Immature natural killer cell (primary cell): ENCODE measurements at regions not wholly inside any gene's neighbourhood (a gene's known extent, or its start where the extent isn't known, plus 50 kb on each side); places are given as distances from the start of the nearest gene placed in this dataset.

Experiments
- DNase-seq, 3 donors: peaks; one replicate each; pipeline ENCODE4 v3.0.0; 2022; ENCODE audit warnings: mixed read lengths in 1 of 3
- H3K27ac Mint-ChIP-seq, 6 donors: one replicate each; pipeline ENCODE4 v1.8.0; 2020; ENCODE audit warnings: mixed read lengths in 6 of 6, mild to moderate bottlenecking in 5 of 6, inconsistent platforms in 4 of 6, moderate library complexity in 3 of 6
- H3K27me3 Mint-ChIP-seq, 3 donors: one replicate each; pipeline ENCODE4 v1.8.0; 2020 to 2021; ENCODE audit warnings: low read depth in 3 of 3, mild to moderate bottlenecking in 3 of 3, mixed read lengths in 3 of 3, moderate library complexity in 3 of 3, inconsistent platforms in 1 of 3
- H3K36me3 Mint-ChIP-seq, 3 donors: one replicate each; pipeline ENCODE4 v1.8.0; 2020; ENCODE audit warnings: mixed read lengths in 3 of 3, inconsistent platforms in 2 of 3, mild to moderate bottlenecking in 2 of 3
- H3K4me1 Mint-ChIP-seq, 2 donors: one replicate each; pipeline ENCODE4 v1.8.0; 2020; ENCODE audit warnings: inconsistent platforms in 2 of 2, mild to moderate bottlenecking in 2 of 2, mixed read lengths in 2 of 2, moderate library complexity in 1 of 2
- H3K4me3 Mint-ChIP-seq, 5 donors: one replicate each; pipeline ENCODE4 v1.8.0; 2020; ENCODE audit warnings: mild to moderate bottlenecking in 5 of 5, mixed read lengths in 5 of 5, inconsistent platforms in 3 of 5, moderate library complexity in 3 of 5
- H3K9me3 Mint-ChIP-seq, 6 donors: one replicate each; pipeline ENCODE4 v1.8.0; 2020; ENCODE audit warnings: mild to moderate bottlenecking in 6 of 6, mixed read lengths in 6 of 6, inconsistent platforms in 4 of 6, moderate library complexity in 3 of 6

GRCh38 chr2:150994076-150994475, 267.6 kb downstream of the RBM43 start:
- Mint-ChIP-seq H3K9me3 (peaks cover 0 to 10% (median under 1%) of the 10 kb centered on the region in 6 donors), H3K4me1 (no peaks in the 10 kb centered on the region), H3K27ac (no peak overlapping the region), H3K4me3 (no peak overlapping the region), H3K36me3 (no peaks in the 10 kb centered on the region), H3K27me3 (no peaks in the 10 kb centered on the region)
- DNase-seq: no peak

GRCh38 chr2:150989969-150990368, 271.7 kb downstream of the RBM43 start:
- H3K4me1 Mint-ChIP-seq: no peaks in the 10 kb centered on the region
- H3K36me3 Mint-ChIP-seq: no peaks in the 10 kb centered on the region
- peaks cover 0 to 2% (median 2%) of the 10 kb centered on the region in 3 donors for H3K27me3 Mint-ChIP-seq
- H3K4me3 Mint-ChIP-seq: no peak overlapping the region
- no peak for DNase-seq
- H3K9me3 Mint-ChIP-seq: peaks cover 0 to 16% (median 12%) of the 10 kb centered on the region in 6 donors
- no peak overlapping the region for H3K27ac Mint-ChIP-seq

- Mint-ChIP-seq H3K36me3 (no peaks in the 10 kb centered on the region), H3K4me3 (no peak overlapping the region), H3K27ac (no peak overlapping the region), H3K27me3 (peaks cover 0 to 6% (median 2%) of the 10 kb centered on the region in 3 donors), H3K4me1 (no peaks in the 10 kb centered on the region), H3K9me3 (peaks cover 2 to 21% (median 15%) of the 10 kb centered on the region in 6 donors)
- DNase-seq: no peak
These were observed 275.9 kb downstream of the RBM43 start for GRCh38 chr2:150985741-150986140.

- Mint-ChIP-seq H3K4me1 (no peaks in the 10 kb centered on the region), H3K27ac (no peak overlapping the region), H3K4me3 (no peak overlapping the region), H3K27me3 (peaks cover 0 to 6% (median 2%) of the 10 kb centered on the region in 3 donors), H3K36me3 (no peaks in the 10 kb centered on the region), H3K9me3 (peaks cover 0 to 19% (median 10%) of the 10 kb centered on the region in 6 donors)
- DNase-seq: no peak
These were observed 278.3 kb downstream of the RBM43 start for GRCh38 chr2:150983314-150983897.

DNA sequence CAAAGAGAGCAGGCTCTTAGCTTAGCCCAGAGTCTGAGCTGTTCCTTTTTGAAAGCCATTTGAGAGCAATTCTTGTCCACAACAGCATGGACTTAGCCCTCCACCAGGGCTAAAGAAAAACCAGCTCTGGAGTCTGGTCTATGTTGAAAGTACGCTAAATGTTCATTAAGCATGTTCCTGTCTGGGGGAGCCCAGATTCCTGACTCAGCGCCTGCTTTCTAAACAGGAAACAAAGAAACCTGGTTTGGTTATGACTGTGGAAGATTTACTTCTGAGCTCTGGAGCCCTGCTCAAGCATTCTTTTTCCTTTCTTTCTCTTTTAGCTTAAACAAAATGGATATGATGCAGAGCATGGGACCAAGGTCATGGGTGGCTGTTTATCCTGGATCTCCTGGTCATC, 279.8 kb downstream of the RBM43 start:
- H3K4me3 Mint-ChIP-seq: no peak overlapping the region
- no peak overlapping the region for H3K27ac Mint-ChIP-seq
- H3K9me3 Mint-ChIP-seq: peaks cover 0 to 9% (median 6%) of the 10 kb centered on the region in 6 donors
- no peak for DNase-seq
- no peaks in the 10 kb centered on the region for H3K36me3 Mint-ChIP-seq
- H3K4me1 Mint-ChIP-seq: no peaks in the 10 kb centered on the region
- peaks cover 0 to 5% (median 2%) of the 10 kb centered on the region in 3 donors for H3K27me3 Mint-ChIP-seq

- no peak overlapping the region for H3K4me3 Mint-ChIP-seq
- H3K27me3 Mint-ChIP-seq: peaks cover 0 to 5% (median 0%) of the 10 kb centered on the region in 3 donors
- no peaks in the 10 kb centered on the region for H3K4me1 Mint-ChIP-seq
These were observed 283.6 kb downstream of the RBM43 start for GRCh38 chr2:150978053-150978452.

GRCh38 chr2:150977296-150977695, 284.4 kb downstream of the RBM43 start:
- Mint-ChIP-seq H3K4me3 (no peak overlapping the region), H3K27ac (no peak overlapping the region), H3K9me3 (peaks cover 0 to 4% (median 0%) of the 10 kb centered on the region in 6 donors), H3K4me1 (no peaks in the 10 kb centered on the region), H3K36me3 (no peaks in the 10 kb centered on the region), H3K27me3 (peaks cover 0 to 4% (median 0%) of the 10 kb centered on the region in 3 donors)
- no peak for DNase-seq

More at GRCh38 chr2:150978053-150978452, 283.6 kb downstream of the RBM43 start:
- H3K36me3 Mint-ChIP-seq: no peaks in the 10 kb centered on the region
- DNase-seq: no peak
- H3K9me3 Mint-ChIP-seq: peaks cover 0 to 4% (median under 1%) of the 10 kb centered on the region in 6 donors
- H3K27ac Mint-ChIP-seq: no peak overlapping the region

DNA sequence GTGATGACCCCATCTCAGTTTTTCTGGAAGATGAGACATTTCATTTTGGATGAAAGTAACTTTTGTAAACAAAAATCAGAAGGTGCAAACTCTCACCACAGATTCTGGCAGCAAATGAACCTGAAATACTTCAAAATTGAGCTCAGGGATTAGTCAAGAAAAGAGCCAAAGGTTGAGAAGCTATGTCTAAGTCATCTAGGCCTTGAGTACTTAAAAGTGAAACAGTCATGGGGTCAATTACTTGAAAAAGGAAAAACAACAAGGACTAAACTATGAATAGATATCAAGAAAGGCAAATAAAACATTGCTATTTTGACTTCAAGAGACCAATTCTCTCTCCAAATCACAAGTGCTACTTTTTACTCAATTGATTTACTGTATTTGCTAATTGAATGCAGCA, 285.1 kb downstream of the RBM43 start:
- DNase-seq: no peak
- H3K27me3 Mint-ChIP-seq: peaks cover 0 to 6% (median 0%) of the 10 kb centered on the region in 3 donors
- no peak overlapping the region for H3K27ac Mint-ChIP-seq
- H3K9me3 Mint-ChIP-seq: peaks cover 0 to 7% (median 0%) of the 10 kb centered on the region in 6 donors
- H3K4me3 Mint-ChIP-seq: no peak overlapping the region
- H3K36me3 Mint-ChIP-seq: no peaks in the 10 kb centered on the region
- H3K4me1 Mint-ChIP-seq: no peaks in the 10 kb centered on the region

GRCh38 chr2:150974864-150975263, 286.8 kb downstream of the RBM43 start:
- H3K36me3 Mint-ChIP-seq: no peaks in the 10 kb centered on the region
- no peak overlapping the region for H3K27ac Mint-ChIP-seq
- H3K4me1 Mint-ChIP-seq: no peaks in the 10 kb centered on the region
- H3K27me3 Mint-ChIP-seq: peaks cover 0 to 5% (median 0%) of the 10 kb centered on the region in 3 donors
- no peak overlapping the region for H3K4me3 Mint-ChIP-seq
- H3K9me3 Mint-ChIP-seq: peaks cover 0 to 11% (median 4%) of the 10 kb centered on the region in 6 donors
- DNase-seq: no peak

DNA sequence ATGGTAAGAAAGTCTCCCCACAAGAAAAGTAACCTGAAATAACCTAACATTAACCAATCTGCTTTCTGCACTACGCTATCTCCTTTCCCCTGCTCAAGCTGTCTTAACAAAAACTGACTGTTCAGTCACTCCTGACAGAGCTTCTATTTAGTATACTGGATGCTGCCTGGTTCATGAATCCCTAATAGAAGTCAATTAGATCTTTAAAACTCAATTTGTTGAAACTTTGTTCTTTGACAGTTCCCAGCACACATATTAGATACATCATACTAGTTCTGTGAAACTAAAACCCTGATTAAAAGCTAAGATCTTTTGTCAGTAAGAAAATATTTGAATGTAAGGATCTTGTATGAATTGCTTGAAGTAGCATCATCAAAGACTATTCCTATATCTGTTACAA, 287.4 kb downstream of the RBM43 start:
- peaks cover 0 to 5% (median 0%) of the 10 kb centered on the region in 3 donors for H3K27me3 Mint-ChIP-seq
- H3K4me3 Mint-ChIP-seq: no peak overlapping the region
- H3K9me3 Mint-ChIP-seq: peaks cover 0 to 14% (median 4%) of the 10 kb centered on the region in 6 donors
- H3K4me1 Mint-ChIP-seq: no peaks in the 10 kb centered on the region
- H3K36me3 Mint-ChIP-seq: no peaks in the 10 kb centered on the region
- H3K27ac Mint-ChIP-seq: no peak overlapping the region
- DNase-seq: no peak

DNA sequence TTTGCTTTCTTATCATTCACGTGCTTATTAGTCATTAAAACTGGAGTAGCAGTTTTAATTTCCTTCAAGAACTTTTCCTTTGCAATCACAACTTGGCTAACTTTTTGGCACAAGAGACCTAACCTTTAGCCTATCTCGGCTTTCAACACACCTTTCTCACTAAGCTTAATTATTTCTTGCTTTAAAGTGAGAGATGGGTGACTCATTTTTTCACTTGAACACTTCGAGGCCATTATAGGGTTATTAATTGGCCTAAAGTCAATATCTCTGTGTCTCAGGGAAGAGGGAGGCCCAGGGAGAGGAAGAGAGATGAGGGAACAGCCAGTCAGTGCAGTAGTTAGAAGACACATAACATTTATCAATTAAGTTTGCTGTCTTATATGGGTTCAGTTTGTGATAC, 289.8 kb downstream of the RBM43 start:
- H3K4me1 Mint-ChIP-seq: no peaks in the 10 kb centered on the region
- no peak overlapping the region for H3K27ac Mint-ChIP-seq
- peaks cover 0 to 17% (median 5%) of the 10 kb centered on the region in 6 donors for H3K9me3 Mint-ChIP-seq
- H3K4me3 Mint-ChIP-seq: no peak overlapping the region
- peaks cover 0 to 5% (median 0%) of the 10 kb centered on the region in 3 donors for H3K27me3 Mint-ChIP-seq
- no peaks in the 10 kb centered on the region for H3K36me3 Mint-ChIP-seq
- DNase-seq: no peak

- no peak overlapping the region for H3K4me3 Mint-ChIP-seq
- no peak for DNase-seq
- no peaks in the 10 kb centered on the region for H3K36me3 Mint-ChIP-seq
- H3K4me1 Mint-ChIP-seq: no peaks in the 10 kb centered on the region
- peaks cover 0 to 5% (median 2%) of the 10 kb centered on the region in 6 donors for H3K9me3 Mint-ChIP-seq
- H3K27ac Mint-ChIP-seq: no peak overlapping the region
- no peaks in the 10 kb centered on the region for H3K27me3 Mint-ChIP-seq
These were observed 298.3 kb downstream of the RBM43 start for GRCh38 chr2:150963336-150963735.

- no peaks in the 10 kb centered on the region for H3K27me3 Mint-ChIP-seq
- peaks cover 3 to 13% (median 6%) of the 10 kb centered on the region in 6 donors for H3K9me3 Mint-ChIP-seq
- H3K36me3 Mint-ChIP-seq: no peaks in the 10 kb centered on the region
- no peaks in the 10 kb centered on the region for H3K4me1 Mint-ChIP-seq
- no peak overlapping the region for H3K4me3 Mint-ChIP-seq
- no peak for DNase-seq
- H3K27ac Mint-ChIP-seq: no peak overlapping the region
These were observed 306.4 kb downstream of the RBM43 start for GRCh38 chr2:150955231-150955630.

GRCh38 chr2:150946831-150947230, 314.8 kb downstream of the RBM43 start:
- DNase-seq: no peak
- Mint-ChIP-seq H3K27me3 (peaks cover 0 to 2% (median 0%) of the 10 kb centered on the region in 3 donors), H3K4me1 (no peaks in the 10 kb centered on the region), H3K4me3 (no peak overlapping the region), H3K36me3 (no peaks in the 10 kb centered on the region), H3K9me3 (peaks cover 0 to 6% (median 2%) of the 10 kb centered on the region in 6 donors), H3K27ac (no peak overlapping the region)

DNA sequence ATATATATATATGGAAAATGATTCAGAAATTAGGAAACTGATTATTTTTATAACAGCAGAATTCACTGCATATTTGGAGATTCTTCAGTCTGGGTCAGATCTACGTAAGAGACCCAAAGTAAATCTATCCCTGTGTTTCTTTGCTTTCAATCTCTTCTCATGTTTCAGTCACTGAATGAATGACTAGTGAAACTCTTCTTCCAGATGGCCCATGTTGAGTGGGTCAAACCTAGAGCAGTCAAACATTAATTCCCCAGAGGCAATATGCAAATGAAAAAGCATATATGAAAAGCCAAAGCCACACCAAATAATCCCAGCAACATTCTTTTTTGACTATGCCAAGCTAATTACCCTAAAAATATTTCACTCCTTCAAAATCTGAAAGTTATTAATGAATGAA, 317.3 kb downstream of the RBM43 start:
- no peaks in the 10 kb centered on the region for H3K4me1 Mint-ChIP-seq
- H3K4me3 Mint-ChIP-seq: no peak overlapping the region
- H3K36me3 Mint-ChIP-seq: no peaks in the 10 kb centered on the region
- peaks cover 0 to 2% (median 0%) of the 10 kb centered on the region in 3 donors for H3K27me3 Mint-ChIP-seq
- no peak overlapping the region for H3K27ac Mint-ChIP-seq
- H3K9me3 Mint-ChIP-seq: peaks cover 0 to 3% (median under 1%) of the 10 kb centered on the region in 6 donors
- no peak for DNase-seq
